ENCODE measurements at regions not wholly inside any gene's neighbourhood (a gene's known extent, or its start where the extent isn't known, plus 50 kb on each side); places are given as distances from the start of the nearest gene placed in this dataset.
"Not testable (repeated sequence)": the region's sequence is repeated elsewhere in the genome, so short reads cannot be mapped to it uniquely, and the experiment has no call there.

DNA sequence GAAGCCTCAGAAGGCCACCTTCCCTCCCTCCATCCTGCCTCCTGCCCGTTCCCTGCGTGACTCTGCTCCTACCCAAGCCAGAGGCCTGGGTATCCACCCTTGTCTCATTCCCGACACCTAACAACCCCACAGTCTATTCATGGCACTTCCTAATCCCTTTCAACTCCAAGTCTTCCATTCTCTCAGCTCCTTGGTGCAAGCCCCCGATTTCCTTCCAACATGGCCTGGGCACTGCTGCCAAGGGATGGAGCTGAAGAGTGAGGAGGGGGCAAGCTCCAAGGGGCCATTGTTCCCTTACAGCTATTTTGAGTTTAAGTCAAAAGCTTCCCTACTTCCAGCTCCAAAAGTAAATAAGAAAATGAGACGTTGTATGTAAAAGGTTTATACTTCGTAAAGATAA lies 84.8 kb upstream of the ASB18 start:
- DNase-seq: no peak

DNA sequence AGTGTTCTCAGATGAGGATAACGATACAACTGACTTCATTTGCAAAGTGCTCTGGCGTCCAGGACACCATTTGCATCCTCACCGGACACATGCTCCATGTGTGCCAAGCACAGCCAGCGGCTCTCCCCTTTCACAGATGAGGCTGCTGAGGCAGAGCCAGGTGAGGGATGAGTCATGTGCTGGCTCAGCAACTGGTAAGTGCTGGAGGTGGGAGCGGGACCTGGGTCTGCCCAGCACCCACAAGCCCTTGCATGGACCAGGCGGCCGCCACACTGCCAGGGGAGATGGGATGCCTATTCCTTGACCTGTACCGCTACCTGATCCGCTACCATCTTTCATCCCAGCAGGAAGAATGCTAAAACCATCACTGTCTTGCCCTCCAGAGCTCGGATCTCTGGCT lies 86.2 kb upstream of the ASB18 start:
- DNase-seq: no peak

DNA sequence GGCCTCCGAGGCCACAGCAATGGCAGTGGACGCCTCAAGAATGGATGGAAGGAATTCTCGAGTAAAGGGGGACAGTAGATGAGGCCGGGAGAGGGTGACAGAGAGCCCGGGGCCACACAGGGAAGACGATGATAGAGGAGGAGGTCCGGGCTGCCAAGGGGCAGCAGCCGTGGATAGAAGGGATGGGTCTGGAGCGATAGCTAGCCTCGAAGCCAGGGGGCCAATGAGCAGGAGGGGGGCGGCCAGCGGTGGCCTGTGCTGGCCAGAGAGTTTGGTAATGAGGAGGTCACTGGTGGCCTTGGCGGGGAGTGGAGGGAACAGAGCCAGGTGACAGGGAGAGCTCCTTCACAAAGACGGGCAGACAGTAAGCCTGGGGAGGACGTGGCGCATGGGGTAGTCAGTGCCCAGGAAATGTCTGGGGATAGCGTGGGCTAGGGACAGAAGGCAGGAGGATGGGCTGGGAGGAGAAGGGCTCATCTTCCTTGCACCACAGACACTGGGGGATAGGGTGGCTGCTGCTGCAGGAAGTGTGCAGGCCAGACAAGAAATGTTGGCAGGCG lies 87.8 kb upstream of the ASB18 start:
- no peak for DNase-seq

DNA sequence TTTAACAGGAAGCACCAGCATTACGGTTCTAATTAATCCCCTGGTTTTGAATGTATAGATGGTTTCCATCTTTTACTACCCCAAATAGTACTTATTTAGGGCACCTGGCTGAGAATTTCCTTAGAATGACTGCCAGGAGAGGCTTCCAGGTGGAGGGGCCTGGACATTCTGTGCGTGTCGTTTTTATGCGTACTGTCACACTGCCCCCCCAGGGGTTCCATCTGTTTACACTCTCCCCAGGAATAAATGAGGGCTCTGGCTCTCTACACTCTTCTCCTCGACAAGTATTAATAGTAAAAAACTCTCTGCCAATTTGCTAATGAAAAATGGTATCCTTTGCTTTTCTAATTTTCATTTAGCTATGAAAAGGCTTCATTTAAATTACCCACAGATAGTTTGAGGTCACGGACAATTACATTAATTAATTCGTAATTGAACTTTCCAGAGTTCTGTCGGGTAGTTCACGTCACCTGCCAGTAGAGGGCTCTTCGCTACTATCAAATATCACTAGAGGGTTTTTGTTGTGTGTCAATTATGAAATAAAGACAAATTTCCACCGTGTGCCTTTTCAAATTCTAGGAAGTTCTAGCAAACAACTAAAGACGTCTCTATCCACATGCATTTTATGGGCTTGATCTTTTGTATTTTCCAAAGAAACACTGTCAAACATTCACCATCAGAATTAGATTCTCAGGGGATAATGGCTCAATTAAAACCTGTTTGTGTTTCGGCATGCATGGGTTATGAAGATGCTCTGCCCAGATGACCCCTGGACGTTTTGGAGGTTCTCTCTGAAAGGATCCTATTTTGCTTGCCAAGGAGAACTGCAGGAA lies 88.8 kb upstream of the ASB18 start:
- DNase-seq: peak; percentile 29

DNA sequence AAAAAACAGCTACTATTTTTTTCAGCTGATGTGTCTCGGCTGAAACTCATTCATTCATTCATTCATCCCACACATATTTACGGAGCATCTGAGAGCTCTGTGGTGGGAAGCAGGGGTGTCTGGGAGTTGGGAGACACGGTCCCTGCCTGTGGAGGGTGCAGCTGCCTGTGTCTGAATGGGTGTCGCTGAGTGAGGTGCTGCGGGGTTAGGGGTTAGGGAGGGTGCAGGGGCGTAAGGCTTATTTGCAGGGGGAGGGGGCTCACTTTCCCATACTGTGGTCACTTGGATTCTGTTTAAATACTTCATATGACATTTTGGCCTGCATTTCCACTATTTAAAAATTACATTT lies 89.4 kb upstream of the ASB18 start:
- no peak for DNase-seq

DNA sequence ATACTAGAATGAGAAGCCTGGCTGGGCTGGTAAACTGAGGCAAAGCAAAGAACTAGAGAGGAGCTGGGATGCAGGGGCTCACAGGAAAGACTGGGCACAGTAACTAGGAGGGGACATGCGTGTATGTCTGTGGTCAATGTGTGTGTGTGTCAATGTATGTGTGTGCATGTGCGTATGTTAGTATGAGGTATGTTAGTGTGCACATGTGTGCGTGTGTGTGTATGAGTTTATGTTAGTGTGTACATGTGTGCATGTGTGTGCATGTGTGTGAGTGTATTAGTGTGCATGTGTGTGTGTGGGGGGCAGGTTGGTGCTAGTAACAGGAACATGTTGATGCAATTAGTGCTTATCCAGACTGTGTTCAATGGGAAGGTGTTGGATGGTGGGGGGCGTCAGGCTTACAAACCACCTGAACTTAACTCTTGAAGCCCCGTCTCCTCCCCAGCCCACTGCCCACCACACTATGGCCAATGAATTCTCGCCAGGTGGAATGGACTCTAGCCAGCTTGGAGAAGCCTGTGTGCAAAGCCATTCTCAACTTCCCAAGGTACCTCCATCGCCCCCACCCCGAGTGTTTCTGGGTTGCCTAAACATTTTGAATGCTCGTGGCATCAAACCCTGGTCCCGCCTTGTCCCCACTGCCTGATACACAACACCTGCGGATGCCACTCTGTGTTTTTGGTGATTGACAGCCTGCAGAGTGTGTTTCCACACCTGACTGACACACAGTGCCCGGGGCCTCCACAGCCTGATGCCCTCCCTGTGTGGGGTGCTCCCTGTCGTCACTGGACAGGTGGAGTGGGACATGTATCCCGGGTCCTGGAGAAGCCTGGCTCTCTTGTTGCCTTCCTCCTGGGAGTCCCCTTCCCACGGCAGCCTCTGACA lies 90.1 kb upstream of the ASB18 start:
- no peak for DNase-seq

DNA sequence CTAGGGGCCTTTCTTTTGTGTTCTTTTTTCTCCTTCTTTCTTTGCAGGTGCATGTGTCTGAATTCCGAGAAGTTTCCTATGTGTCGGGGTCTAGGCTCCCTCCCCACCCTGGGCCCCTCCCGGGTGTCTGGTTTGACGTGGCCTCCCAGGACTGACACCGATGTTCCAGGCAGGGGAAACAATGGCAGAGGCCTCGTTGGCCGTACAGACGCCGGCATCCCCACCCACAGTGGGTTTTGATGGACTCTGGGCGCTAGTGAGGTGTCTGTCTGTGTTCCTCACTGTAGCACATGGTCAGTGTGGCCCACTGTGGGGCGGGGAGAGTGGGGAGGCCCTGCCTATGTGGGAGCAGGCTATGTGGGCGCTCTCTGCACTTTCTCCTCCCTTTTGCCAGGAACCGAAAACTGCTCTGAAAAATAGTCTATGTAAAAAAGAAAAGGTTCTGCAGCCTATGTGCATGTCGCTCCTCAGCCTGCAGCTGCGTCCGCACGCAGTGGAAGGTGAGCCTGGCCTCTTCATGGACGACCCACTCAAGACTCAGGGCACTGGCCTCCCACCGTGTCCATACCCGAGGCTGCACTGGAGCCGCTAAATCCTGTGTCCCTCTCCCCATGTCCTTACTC lies 90.9 kb upstream of the ASB18 start:
- no peak for DNase-seq

DNA sequence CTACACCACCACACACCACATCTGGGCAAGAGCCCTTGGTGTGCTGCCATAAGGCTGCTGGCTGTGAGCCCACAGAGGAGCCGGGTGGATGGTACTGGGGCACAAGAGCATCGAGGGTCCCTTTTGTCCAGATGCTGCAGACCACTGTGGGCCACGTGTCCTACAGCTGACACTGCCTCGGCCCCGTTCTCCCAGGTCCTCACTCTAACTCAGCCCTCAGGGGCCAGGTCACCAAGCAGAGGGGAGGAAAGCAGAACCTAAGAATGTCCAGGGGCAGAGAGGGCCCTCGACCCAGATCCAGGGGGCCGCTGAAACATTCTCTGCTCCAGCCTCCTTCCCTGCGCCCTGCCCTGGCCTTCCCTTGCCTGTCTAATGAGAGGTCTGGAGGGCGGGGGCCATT lies 91.7 kb upstream of the ASB18 start:
- no peak for DNase-seq

DNA sequence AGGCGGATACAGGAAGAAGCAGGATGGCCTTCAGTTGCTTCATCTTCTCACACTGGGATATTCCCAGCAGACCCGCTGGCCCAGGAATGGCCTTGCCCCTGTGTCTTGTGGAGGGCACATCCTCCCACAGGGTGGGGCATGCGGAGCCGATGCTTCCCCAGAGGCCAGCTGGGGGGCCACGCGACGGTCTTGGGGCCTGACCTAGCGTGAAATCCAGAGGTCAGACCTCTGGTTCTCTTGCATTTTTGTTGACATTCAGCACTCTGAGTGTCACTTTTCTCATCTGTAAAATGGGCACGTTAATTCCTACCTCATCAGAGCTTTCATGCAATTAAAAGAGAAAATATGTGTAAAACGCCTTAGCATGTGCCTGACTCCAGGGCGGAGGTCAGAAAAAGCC lies 92.1 kb upstream of the ASB18 start:
- not testable (repeated sequence) for DNase-seq

DNA sequence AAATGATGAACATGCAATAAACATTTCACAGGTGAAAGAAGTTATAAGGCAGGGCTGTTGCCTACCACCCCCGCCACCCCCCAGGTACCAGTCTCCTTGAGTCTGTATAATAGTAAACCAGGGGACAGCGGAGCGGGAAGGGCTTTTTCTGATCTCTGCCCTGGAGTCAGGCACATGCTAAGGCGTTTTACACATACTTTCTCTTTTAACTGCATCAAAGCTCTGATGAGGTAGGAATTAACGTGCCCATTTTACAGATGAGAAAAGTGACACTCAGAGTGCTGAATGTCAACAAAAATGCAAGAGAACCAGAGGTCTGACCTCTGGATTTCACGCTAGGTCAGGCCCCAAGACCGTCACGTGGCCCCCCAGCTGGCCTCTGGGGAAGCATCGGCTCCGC lies 94.3 kb upstream of the ASB18 start:
- DNase-seq: not testable (repeated sequence)

DNA sequence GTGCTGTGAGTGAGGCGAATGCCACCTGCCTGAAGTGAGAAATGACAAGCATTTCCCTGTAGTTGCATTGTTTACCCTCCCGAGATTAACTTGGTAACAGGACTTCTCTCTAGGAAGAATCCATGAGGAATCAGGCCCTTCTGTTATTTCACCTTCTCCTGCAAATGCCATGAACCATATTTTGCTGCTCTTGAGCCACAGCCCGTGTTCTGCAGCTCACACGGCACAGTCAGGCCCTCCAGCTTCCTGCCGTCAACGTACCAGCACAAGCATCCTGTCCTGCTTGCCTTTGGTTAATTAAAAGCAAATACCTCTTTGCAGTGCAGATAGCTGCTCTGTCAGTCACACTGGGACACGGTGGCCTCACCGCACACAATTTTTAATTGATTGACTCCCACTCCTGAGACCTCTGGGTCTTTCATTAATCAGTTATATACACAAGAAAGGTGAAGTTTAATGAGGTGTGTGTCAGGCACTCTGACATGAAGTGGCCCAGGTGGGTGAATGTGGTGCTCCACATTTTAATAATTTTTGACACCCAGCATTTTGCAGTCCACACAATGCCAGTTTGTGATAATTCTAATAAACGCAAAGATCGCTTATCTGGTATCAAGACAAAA lies 95.3 kb upstream of the ASB18 start:
- no peak for DNase-seq

DNA sequence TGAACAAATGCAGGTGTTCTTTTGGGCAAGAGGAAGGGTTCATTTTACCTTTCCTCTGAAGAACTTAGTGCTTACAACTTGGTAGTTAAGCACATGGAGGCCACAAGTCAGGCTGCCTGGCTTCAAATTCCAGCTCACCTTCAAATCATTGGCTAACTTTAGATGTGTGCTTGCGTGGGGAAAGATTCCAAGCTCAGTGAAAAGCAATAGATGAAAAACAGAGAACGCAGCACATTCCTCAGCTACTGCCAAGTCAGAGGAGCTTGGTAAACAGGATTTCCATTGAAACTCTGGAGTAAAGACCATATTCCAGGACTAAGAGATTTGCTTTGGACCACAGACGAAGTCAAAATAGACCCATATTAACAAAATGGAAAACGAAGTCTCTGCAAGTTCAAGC lies 96.3 kb upstream of the ASB18 start:
- no peak for DNase-seq

DNA sequence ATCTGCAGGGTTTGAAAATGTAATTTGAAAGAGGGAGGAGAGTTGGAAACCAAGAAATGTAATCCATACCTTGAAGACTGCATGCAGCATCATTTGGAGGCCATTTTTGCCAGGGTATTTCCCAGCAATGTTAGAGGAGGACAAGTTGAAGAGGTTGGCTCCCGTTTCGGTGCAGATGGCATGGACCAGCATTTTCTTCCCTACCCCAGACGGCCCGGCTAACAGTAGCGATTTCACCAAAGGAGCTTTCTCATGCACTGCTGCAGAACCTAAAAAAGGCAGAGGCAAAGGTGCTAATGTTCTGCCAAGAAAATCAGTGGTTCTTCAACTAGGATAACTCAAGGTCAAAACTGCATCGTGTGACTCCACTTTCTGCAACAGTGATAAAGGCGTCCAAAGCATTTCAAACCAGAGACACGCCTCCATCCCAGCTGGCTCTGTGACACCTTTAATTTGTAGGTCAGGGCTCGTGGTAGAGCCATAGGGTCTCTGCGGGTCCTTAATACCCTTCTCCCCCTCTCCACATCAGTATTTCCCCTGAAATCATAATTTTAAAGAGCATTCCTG lies 99.6 kb upstream of the ASB18 start:
- no peak for DNase-seq

DNA sequence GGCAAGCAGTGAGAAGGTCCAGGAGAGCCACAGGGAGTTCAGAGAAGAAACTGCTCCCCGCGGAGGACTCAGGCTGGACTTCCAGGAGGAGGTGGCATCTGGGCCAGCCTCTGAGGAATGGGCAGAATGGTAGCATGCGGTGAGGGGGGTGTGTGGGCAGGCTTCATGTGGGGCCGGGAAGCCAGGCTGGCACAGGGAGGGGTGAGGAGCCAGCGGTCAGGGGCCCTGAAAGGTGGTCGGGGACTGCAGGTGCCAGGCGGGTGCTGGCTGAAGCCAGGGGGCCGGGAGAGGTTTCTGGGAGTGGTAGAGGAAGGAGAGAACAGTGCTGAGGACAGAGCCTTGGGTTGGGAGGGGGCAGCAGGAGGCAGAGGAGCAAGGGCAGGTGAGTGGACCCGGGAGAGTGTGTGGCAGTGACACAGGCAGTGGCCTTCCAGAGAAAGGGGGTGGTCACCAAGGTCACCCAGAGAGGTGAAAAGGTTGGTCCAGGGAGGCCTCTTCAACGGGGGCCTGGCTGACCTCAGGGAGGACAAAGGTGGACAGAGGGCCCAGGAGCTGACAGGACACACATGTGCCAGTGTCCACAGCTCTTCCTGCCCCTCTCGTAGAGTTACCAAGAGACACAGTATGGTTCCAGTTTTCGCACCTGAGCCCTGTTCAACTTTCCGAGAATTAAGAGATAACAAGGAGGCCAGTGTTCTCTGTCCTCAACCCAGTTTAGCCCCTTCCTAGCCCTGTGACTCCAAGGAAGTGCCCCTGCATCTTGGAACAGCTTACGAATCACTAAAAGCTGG lies 101.2 kb upstream of the ASB18 start:
- DNase-seq: no peak

DNA sequence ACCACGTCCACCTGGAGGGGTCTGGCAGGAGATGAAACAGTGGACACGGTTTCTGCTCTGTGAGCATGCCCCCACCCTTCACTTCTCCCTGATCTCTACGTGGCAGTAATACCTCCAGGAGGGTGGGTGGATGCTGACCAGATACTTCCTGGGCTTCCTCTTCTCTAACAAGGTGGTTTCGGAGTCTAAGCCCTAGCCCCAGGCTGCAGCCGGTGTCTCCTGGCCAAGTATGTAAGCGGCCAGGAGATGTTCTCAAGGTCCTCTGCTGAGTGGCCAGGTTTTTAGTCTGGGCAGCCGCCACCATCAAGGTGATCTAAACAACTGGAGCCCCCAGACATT lies 101.8 kb upstream of the ASB18 start:
- no peak for DNase-seq

DNA sequence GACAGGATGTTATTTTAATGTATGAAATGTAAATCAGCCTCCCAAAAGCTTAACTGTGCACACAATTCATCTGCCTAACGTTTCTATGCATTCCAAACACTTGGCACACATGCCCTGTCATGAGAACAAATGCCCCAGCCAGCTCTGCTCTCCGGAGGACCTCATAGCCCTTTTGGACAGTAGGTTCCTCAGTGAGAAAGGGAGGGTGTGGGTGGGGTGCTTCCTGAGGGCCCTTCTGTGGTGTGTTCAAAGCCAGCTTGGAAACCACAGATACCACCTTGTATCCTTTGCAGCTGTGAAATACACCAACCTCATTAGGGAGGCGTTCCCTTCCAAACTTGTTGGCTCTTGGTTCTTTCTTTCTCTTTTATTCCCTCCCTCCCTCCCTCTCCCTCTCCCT lies 102.2 kb upstream of the ASB18 start:
- no peak for DNase-seq

DNA sequence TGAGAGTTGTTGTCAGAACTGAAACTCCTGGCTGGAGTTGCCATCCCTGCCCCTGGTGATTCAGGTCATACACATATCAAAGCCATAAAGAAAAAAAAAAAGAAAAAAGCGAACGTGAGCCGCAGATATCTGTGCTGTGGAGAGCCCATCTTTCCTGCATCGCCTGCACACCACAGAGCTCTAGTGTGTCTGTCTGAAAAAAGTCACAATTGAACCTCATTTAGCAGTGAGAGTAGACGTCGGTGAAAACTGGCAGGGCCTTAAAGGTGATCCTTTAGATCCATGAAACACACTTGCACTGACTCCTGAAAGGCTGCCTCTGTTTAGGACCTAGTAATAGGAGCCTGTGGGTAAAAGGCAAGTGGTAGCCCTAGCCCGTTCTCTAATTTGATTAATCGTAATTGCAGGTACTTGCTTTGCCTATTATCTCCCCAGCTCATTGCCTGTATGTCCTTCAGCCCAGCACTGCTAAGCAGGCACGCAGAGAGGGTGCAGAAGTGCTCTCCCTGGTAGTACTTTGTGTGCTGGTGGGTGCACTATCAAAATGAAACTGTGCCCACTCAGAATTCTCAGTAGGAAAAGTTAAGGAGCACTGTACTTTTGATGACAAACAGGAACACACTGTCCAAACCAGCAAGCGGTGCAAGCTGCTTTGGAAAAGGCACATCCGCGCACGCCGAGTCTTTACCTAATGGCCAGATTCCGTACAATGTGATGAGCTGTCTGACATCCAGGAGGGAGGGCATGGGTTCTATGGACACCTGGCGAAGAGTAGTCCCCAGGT lies 103.5 kb upstream of the ASB18 start:
- no peak for DNase-seq

DNA sequence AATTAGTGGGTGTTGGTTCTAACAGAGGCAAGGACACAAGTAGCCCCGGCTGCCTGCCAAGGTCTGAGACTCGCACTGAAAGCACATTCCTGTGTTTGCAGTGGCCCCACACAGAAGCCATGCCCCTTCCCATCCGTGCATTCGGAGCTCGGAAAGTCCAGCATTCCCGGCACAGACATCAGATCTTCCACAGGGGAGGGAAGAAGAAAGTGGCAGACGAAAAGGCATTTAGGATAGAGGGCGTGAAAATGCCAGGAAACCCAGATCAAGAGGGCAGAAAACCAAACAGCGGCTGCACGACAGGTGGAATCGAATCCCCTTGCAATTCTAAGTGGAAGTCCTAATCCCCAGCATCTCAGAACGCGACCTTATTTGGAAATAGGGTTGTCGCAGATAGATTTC lies 105.5 kb upstream of the ASB18 start:
- no peak for DNase-seq

DNA sequence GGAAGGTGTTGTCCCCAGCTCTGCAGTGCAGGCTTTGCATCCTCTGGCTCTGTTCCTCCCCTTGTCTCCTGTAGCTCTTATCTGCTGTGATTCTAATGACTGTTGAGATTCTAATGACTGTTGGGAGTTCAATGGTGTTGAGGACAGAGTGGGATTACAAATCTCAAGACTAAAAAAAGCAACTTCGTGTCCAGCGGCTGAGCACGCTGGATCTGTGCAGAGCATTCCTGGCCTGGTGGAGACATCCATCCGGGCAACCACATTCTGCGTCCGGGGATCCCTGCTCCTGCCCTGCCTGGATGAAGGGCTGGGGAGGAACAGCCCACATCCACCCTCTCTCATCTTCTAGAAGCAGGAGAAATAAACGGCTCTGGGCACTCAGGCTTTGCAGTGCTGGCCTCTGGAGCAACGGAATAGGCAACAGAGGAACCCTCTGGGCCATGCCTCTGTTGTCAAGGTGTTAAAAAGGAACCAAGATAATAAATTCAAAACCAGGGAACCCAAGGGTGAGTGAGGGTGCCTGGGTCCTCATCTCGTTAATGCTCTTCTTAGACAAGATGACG lies 106.7 kb upstream of the ASB18 start:
- DNase-seq: no peak

DNA sequence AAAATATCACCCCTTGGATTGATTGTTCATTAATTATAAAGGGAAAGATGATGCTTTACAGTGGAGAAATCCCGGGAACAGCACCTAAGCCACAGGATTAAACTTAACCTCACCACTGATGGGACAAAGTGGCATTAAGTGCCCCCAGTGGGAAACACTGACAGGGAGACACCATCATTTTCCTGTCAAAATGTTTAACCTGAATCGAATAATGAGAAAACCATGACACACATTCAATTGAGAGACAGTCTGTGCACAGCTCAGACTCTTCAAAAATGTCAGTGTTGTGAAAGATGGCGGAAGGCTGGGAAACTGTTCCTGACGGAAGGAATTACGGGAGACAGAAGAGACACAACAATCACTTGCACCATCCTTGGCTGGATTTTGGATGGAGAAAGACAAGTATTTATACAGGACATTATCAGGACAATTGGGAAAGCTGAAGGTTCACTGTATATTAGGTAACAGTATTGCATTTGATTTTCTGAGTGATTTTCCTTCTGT lies 111.8 kb upstream of the ASB18 start:
- no peak for DNase-seq
